ENCODE measurements at regions not wholly inside any gene's neighbourhood (a gene's known extent, or its start where the extent isn't known, plus 50 kb on each side); places are given as distances from the start of the nearest gene placed in this dataset.
"Not testable (repeated sequence)": the region's sequence is repeated elsewhere in the genome, so short reads cannot be mapped to it uniquely, and the experiment has no call there.

- intact Hi-C loops (cut with DNase I; ENCODE audit: low total_unique reads); DNase-seq; H3K4me1 ChIP-seq; H3K4me3 ChIP-seq; H3K36me3 ChIP-seq; in situ Hi-C loops (cut with MboI; ENCODE audit: low pct_ligation_motif_present in 1 of 4, low pct_unique_long_range_greater_than_20kb in 1 of 4, low sequenced_read_pairs in 3 of 4); H3K9me3 ChIP-seq; H3K27me3 ChIP-seq; H3K27ac ChIP-seq: not testable (repeated sequence)
- WGBS, 2 donors (ENCODE audit: low coverage in 1 of 2) = no CpG with 5 or more reads among the region's 1 CpG
Measured at GRCh38 chr1:83158924-83159323, 840.0 kb downstream of the TTLL7 start.

GRCh38 chr1:83154306-83154705 lies 844.6 kb downstream of the TTLL7 start:
- H3K27me3 ChIP-seq; H3K4me3 ChIP-seq; in situ Hi-C loops (cut with MboI; ENCODE audit: low pct_ligation_motif_present in 1 of 4, low pct_unique_long_range_greater_than_20kb in 1 of 4, low sequenced_read_pairs in 3 of 4); H3K4me1 ChIP-seq; H3K9me3 ChIP-seq; DNase-seq; H3K27ac ChIP-seq; intact Hi-C loops (cut with DNase I; ENCODE audit: low total_unique reads); H3K36me3 ChIP-seq: not testable (repeated sequence)
- WGBS, 2 donors (ENCODE audit: low coverage in 1 of 2) = 67 to 83% methylated on average over 1 of the region's 1 CpG

- H3K36me3 ChIP-seq; intact Hi-C loops (cut with DNase I; ENCODE audit: low total_unique reads); H3K27me3 ChIP-seq; in situ Hi-C loops (cut with MboI; ENCODE audit: low pct_ligation_motif_present in 1 of 4, low pct_unique_long_range_greater_than_20kb in 1 of 4, low sequenced_read_pairs in 3 of 4); H3K4me3 ChIP-seq; H3K4me1 ChIP-seq; H3K9me3 ChIP-seq: not testable (repeated sequence)
- 17 to 47% methylated on average over 1 to 2 of the region's 3 CpGs for WGBS, 2 donors (ENCODE audit: low coverage in 1 of 2)
- peak overlapping the region; percentile 21 to 69 (median 46) for H3K27ac ChIP-seq
- DNase-seq = peak; percentile 28
Measured at GRCh38 chr1:83151167-83151898, 847.6 kb downstream of the TTLL7 start.

DNA sequence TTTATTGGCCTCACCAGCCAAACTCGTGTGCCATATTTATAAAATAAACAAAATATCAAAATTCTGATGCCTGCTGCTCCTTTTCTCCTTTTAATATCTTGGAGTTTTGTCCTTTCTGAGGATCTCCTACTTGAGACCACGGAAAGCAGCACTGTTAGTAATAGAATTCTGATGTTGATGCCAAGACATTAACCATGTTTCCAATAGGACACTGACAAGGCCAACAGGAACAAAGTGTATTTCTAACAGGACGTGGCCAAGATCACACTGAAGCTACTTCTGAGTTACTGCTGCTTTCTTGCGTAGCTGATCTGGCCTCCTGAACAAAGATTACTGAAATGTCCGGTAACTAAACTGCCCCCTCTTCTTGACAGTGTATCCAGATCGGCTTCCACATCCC lies 848.5 kb downstream of the TTLL7 start:
- in situ Hi-C loops (cut with MboI; ENCODE audit: low pct_ligation_motif_present in 1 of 4, low pct_unique_long_range_greater_than_20kb in 1 of 4, low sequenced_read_pairs in 3 of 4); intact Hi-C loops (cut with DNase I; ENCODE audit: low total_unique reads); H3K36me3 ChIP-seq; H3K4me1 ChIP-seq; H3K4me3 ChIP-seq; H3K27me3 ChIP-seq; H3K9me3 ChIP-seq; DNase-seq: not testable (repeated sequence)
- WGBS, 2 donors (ENCODE audit: low coverage in 1 of 2) = 60 to 67% methylated on average over 4 to 6 of the region's 6 CpGs
- TF ChIP-seq POLR2AphosphoS5 (IDR thresholded peaks at IDR 0.05) = peak in 1 of 3 donors; percentile 31
- peak overlapping the region; percentile 9 to 69 (median 46) for H3K27ac ChIP-seq

DNA sequence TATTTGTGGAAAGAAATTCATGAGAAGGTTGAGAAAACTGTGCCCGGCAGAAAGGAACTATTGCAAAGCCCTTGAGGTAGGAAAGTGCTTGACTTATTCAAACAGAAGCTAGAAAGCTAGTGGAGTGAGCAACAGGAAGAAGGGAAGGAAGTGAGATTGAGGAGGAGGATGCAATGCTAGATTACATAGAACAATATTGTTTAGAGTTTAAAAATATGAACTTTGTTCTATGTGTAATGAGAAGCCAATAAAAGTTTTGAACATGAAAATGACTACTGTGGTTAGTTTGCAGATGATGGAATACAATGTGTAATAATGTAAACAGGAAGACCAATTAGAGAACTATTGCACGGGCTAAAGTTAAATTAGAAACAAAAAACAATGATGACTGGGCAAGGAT lies 853.1 kb downstream of the TTLL7 start:
- 23% methylated on average over 1 of the region's 2 CpGs; no CpG with 5 or more reads in 1 of the 2 donors for WGBS, 2 donors (ENCODE audit: low coverage in 1 of 2)
- H3K27ac ChIP-seq; in situ Hi-C loops (cut with MboI; ENCODE audit: low pct_ligation_motif_present in 1 of 4, low pct_unique_long_range_greater_than_20kb in 1 of 4, low sequenced_read_pairs in 3 of 4); DNase-seq; intact Hi-C loops (cut with DNase I; ENCODE audit: low total_unique reads); H3K4me1 ChIP-seq; H3K27me3 ChIP-seq; H3K9me3 ChIP-seq; H3K4me3 ChIP-seq; H3K36me3 ChIP-seq: not testable (repeated sequence)

DNA sequence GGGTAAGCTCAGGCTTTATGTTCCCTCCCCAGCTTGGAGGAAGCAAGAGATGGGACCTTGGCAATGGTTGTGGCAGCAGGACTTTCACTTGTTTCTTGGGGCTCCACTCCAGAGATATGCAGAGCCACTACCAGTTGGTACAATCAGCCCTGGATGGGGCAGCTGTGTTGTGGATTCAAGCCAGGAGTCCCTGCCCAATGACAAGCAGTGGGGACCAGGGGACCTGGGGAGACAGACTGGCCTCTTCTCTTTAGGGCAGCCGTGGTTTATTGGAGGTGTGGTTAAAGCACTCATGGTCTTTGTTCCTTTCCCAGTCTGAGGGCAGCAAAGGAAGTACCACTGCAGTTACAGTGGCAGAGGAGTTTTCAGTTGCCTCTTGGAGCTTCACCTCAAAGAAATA lies 856.1 kb downstream of the TTLL7 start:
- H3K27ac ChIP-seq; intact Hi-C loops (cut with DNase I; ENCODE audit: low total_unique reads); H3K4me1 ChIP-seq; H3K4me3 ChIP-seq; H3K9me3 ChIP-seq; H3K36me3 ChIP-seq; H3K27me3 ChIP-seq; in situ Hi-C loops (cut with MboI; ENCODE audit: low pct_ligation_motif_present in 1 of 4, low pct_unique_long_range_greater_than_20kb in 1 of 4, low sequenced_read_pairs in 3 of 4): not testable (repeated sequence)
- WGBS, 2 donors (ENCODE audit: low coverage in 1 of 2) = 80% methylated on average over 1 of the region's 1 CpG; no CpG with 5 or more reads in 1 of the 2 donors
- DNase-seq = peak; percentile 27

DNA sequence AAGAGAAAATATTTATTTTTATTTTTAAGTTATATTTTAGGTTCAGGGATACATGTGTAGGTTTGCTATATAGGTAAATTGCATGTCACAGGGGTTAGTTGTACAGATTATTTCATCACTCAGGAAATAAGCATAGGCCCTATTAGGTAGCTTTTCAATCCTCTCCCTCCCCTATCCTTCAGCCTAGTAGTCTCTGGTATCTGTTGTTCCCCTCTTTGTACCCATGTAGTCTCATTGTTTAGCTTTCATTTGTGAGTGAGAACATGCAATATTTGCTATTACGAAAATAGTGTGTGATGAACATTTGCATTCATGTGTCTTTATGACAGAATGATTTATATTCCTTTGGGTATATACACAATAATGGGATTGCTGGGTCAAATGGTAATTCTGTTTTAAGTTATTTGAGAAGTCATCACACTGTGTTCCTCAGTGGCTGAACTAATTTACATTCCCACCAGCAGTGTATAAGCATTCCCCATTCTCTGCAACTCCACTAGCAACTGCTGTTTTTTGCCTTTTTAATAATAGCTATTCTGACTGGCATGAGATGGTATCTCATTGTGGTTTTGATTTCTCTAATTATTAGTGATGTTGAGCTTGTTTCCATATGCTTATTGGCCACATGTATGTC lies 863.3 kb downstream of the TTLL7 start:
- H3K4me1 ChIP-seq; in situ Hi-C loops (cut with MboI; ENCODE audit: low pct_ligation_motif_present in 1 of 4, low pct_unique_long_range_greater_than_20kb in 1 of 4, low sequenced_read_pairs in 3 of 4); H3K27ac ChIP-seq; H3K27me3 ChIP-seq; H3K9me3 ChIP-seq; H3K4me3 ChIP-seq; intact Hi-C loops (cut with DNase I; ENCODE audit: low total_unique reads); H3K36me3 ChIP-seq; DNase-seq: not testable (repeated sequence)
- WGBS, 2 donors (ENCODE audit: low coverage in 1 of 2) = 85 to 100% methylated on average over 1 of the region's 1 CpG

DNA sequence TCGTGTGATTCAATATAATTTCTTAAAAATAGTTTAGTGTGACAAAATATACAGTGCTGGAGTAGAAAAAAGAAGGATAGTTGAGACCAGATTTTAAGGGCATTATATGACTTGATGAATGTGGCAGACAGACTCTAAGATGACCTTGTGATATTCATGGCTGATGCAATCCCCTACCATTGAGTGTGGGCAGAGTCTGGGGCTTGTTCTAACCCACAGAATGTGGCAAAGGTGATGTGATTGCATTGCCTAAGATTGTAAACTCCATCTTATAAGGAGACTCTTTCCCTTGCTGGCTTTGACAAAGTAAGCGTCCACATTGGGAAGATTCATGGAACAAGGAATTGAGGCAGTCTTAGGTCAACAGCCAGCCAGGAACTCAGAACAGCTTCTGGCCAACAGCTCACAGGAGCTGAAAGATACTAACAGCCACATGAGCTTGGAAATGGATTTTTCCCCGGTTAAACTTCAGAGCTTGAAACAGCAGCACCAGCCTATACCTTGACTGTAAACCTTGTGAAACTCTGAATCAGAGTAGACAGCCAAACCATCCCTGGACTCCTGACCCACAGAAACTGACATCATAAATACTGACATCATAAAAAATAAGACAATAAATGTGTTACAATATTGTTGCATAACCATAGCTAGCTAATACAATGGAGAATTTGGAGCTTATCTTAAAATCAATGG lies 864.5 kb downstream of the TTLL7 start:
- H3K4me1 ChIP-seq; in situ Hi-C loops (cut with MboI; ENCODE audit: low pct_ligation_motif_present in 1 of 4, low pct_unique_long_range_greater_than_20kb in 1 of 4, low sequenced_read_pairs in 3 of 4); H3K9me3 ChIP-seq; H3K27ac ChIP-seq; H3K36me3 ChIP-seq; H3K27me3 ChIP-seq; H3K4me3 ChIP-seq; DNase-seq; intact Hi-C loops (cut with DNase I; ENCODE audit: low total_unique reads): not testable (repeated sequence)
- WGBS, 2 donors (ENCODE audit: low coverage in 1 of 2) = 78% methylated on average over 2 of the region's 3 CpGs; no CpG with 5 or more reads in 1 of the 2 donors
